Left hindlimb (tissue), 1 donor: ENCODE measurements at regions not wholly inside any gene's neighbourhood (a gene's known extent, or its start where the extent isn't known, plus 50 kb on each side); places are given as distances from the start of the nearest gene placed in this dataset.

ENCODE experiments used
- DNase-seq: peaks from one replicate; pipeline ENCODE4 v3.0.0-alpha.2; 2018

DNA sequence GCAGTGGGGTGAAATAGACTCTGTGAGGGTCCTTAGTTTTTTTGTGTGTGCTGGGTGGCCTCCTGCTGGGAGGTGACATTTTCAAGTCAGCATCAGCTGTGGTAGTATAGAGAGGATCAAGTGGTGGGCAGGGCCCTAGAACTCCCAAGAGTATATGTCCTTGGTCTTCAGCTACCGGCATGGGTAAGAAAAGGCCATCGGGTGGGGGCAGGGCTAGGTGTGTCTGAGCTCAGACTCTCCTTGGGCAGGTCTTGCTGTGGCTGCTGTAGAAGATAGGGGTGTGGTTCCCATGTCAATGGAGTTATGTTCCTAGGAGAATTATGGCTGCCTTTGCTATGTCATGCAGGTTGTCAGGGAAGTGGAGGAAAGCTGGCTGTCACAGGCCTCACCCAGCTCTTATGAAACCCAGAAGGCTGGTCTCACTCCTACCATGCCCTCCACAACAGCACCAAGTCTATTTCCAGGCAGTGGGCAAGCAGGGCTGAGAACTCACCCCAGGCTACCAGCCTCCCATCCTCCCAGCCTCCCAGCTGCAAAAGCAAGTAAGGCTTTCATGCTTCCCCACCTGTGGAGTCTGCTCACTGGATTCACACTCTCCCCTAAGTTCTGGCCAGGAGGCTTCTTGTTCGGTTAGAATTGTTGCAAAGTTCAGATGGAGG, 130.6 kb upstream of the SOX1 start:
- DNase-seq, result no peak

DNA sequence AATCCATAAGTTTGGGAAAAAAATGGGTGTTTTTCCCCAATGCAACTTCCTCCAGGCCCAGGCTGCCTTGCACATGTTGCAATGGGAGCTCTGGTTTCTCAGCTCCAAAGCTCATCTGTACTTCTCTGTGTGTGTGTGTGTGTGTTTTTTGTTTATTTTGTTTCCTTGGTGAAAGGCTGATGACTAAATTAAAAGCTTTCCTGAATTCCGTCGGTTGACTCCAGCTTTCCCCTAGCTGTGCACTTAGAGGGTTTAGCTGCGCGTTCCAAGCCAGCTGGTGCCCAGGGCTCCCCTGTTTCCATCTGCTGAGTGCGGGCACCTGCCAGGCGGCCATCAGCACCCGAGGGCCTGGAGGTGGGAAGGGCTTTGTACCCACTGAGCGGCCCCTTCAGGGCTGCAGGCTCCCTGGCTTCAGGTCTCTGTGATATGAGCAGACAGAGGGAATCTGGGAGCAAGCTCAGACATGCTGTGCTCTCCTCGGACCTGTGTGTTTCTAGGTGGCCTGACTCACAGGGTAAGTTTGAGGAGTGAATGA, 129.1 kb upstream of the SOX1 start:
- DNase-seq, result no peak

DNA sequence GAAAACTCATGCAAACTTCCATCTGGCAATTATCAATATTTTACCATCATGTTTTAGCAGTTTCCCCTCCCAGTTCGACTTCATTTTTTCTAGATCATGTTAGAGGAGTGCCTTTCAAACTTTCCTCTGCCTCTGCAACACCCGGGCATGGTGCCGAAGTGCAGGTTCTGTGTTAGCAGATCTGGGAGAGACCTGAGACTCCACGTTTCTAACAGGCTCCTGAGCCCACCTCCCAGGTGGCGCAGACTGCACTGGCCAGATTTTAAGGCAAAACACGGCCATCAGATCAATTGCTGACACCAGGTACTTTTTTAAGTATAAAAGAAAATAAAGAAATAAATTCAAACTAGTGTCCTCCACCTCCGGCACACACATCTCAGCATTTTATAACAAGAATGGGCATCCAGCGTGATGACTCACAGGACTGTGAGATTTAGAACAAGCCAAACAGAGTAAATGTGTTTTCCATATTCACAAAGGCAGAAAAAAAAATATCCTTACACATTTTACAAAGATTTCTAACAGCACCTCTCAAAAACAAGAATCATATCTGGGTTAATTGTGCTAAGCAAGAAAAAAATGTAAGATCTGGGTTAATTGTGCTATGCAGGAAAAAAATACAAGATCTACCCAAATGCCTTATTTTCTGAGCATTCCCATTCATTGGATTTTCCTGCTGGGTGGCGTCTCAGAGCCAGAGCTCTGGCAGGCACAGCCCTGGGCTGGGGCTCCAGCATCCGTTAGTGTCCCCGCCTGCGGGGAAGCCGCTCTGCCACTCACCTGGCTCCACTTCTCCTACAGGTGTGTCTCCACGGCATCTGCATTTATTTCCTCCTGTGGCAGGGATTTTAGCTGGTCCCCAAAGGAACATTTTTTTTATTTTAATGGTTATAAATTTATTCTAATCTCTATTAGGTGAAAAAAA, 127.9 kb upstream of the SOX1 start:
- DNase-seq, result no peak

DNA sequence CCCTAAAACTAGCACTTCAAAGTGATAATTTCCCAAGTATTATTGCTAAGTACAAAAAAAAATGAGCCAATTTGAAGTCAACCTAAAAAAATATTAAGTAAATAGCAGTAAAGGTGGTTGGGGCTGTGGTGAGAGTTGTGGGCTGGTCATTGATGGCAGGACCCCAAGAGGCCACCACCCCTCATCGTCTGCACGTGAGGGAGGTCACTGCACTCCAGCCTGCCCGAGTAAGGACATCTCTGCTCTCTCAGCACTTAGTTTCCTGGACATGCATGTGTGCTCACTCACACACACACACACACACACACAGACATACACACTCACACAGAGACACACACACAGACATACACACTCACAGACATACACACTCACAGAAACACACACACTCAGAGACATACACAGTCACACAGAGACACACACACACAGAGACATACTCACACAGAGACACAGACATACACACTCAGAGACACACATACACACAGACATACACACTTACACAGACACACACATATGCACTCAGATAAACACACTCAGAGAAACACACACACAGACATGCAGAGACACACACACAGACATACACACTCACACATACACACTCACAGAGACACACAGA, 127.2 kb upstream of the SOX1 start:
- no peak for DNase-seq

DNA sequence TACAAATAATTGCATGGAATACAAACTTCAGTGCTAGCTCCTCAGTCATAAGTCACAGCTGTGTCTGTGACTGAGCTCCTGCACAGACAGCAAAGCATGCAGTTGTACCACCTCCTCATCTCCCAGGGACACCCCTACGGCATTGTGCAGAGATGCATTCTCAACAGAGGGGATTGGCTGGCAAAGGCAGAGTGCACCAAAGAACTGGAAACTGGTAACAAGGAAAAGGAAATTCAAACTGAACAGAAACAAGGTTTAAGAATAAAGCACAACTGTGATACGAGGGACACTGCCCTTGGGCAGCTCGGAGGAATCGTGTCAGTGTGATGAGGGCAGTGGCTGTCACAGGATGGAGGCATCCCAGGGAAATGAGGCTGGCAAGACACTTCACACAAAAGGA, 126.1 kb upstream of the SOX1 start:
- no peak for DNase-seq

DNA sequence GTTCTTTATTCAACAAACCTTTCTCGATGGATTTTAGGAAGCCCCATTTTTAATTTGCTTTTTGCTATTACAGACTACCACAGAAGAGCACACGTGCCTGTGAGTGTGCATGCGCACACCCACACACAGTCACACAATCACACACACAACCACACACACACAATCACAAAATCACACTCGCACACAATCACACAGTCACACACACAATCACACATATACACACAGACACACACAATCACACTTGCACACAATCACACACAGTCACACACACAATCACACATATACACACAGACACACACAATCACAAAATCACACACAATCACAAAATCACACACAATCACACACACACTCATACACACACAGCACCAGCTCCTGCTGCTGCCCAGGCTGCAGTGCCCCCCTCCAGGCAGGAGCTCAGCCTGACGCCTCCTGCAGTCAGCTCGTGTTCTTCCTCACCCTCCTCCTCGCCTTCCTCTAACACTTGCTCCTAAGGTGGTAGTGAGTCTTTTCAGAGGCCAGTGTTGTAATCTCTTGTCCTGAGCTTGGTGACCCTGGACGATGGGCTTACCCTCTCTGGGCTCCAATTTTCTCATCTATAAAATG, 125.0 kb upstream of the SOX1 start:
- DNase-seq, result no peak

DNA sequence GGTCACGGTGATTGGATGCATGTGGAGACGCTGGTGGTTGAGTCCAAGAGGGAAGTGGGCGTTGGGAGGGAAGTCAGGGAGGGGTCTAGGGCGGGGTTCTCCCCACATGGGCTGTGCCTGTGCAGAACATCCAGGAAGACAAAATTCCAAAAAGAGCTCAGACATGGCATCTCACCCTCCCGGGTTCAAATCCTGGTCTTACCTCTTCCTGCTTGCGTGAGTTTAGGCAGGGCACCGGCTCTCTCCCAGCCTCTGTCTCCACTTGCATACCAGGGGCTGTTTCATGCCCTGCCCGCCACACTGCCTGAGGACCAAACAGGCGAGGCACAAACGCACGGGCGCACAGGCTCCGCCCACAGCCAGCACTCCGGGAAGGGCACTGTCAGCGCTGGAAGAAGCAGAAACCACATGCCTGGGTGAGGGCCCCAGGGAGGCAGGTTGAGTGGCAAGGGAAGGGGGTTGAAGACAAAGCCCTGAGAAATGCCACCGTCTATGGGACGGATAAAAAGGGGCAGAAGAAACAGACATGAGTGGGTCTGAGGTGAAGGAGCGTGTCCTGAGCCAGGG, 123.6 kb upstream of the SOX1 start:
- no peak for DNase-seq

DNA sequence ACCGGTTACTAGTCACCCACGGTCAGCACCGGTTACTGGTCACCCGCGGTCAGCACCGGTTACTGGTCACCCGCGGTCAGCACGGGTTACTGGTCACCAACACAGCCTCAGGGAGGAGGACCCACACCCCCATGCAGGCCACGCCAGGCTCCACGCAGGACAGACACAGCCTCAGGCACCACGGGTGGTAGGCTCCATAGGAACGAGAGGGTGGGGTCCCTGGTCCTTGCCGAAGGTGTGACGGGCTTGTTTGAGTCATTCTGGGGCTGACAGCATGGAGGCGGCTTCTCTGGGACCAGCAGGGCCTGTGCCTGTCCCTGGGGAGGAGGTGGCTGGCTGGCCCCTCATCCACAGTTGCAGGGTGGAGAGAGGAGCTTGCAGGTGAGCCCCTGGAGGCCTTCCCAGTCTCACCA, 122.8 kb upstream of the SOX1 start:
- no peak for DNase-seq

DNA sequence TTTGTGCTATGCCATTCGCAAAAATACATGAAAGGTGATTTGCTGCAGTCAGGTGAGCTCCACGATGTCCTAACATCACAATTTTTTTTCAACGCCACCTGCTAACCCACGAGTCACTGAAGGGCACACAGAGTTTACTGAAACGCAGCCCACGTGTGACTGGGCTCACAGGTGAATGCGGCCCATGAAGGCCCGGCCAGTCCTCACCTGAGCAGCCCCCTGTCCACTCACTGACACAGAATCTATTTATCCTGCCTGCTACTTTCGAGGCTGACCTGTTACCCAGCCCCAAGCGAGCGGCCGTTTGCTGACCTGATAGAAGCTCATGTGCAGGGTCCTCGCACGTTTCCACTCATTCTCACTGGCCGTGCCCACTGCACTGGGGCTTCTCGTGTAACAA, 121.9 kb upstream of the SOX1 start:
- no peak for DNase-seq

DNA sequence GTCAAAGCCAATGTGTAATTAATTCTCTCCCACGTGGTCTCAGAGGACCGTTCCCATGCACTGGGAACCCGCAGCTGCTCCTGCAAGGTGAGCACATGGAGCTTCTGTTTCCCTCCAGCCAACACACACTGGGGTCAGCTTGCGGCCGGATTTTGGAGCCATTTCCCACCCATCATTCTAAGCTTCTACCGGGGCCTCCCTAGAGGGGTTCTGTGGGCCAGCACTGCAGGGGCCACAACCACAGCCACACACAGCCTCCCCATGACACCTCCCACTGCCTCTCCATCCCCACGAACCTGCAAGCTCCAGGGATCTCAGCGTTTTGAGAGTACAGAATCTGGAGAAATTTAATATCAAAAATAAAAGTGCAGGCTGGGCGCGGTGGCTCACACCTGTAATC, 120.7 kb upstream of the SOX1 start:
- DNase-seq, result no peak

DNA sequence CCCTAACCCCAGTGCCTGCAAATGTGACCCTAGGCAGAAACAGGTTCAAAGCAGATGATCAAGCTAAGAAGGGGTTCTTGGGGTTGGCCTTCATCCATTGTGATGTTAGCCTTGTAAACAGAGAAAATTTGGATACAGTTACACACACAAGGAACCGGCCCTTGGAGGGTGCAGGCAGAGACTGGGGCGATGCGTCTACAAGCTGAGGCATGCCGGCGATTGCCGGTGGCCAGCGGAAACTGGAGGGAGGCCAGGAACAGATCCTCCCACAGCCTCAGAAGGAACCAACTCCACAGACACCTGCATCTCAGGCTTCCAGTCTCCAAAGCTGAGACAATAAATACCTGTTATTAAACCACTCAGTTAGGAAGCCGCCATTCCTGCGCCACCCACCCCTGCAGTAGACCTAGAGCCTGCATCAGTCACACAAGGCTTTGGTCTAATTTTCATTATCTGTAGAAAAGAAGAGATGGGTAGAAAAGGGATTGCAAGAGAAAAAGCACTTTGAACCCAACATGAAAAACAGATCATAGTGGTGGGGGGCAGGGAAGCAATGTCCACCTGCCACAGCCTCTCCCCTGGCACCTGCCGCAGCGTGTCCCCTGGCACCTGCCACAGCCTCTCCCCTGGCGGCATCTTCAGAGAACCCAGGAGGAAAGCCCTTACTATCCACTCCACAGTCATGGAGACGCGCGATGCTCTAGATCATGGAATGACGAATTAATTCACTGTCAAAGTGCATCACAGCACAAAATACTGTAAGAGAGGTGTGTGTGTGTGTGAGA, 119.7 kb upstream of the SOX1 start:
- DNase-seq, result no peak

DNA sequence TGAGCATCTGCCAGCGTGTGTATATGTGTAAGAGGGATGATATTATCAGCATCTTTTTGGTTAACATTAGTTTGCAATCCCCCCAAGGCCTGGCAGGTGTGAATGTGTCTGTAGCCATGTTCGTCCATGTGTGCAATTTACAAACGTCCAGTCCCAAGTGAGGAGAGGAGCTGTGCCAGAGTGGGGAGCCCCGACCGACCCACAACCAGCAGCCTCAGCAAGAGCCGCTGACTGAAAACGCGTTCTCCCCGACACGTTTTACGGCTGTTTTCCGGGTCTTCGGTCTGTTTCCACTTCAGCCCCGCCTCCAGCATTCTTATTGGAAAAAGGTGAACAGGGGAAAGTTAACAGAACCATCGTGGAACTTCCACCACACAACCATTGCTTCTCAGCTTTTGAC, 119.1 kb upstream of the SOX1 start:
- DNase-seq, result no peak

DNA sequence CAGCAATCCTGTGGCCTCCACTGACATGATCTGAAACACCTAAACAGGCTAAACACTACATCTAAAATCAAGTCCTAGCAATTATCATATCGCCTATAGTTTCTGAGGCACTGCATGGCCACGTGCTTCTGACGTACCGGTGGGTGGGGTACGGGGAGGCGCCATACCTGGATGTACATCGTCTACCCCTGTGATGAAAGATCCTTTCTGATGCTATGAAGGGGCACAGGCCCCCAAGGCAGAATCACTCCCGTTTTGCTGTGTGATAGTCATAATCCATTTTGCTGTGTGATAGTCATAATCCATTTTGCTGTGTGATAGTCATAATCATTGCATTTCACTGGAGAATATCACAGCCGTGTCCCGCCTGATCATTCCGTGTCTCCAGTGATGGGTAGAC, 118.7 kb upstream of the SOX1 start:
- DNase-seq, result no peak

DNA sequence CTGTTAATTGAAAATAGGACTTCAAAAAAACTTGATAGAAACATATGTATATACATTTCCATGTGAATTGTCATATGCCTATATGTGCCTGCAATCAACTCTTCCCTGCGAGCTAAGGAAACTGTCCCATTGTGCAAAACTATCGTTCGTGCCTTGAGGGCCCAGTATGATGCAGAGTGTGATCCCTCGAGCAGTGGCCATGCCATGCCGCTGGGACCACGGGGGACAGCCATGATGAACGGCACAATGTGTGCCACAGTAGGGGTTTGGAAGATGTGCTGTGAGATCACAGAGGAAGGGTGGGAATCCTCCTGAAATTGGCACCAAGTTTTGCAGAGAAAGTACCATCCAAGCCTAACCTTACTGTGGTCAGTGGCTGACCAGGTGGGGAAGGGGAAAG, 118.1 kb upstream of the SOX1 start:
- DNase-seq, result no peak

DNA sequence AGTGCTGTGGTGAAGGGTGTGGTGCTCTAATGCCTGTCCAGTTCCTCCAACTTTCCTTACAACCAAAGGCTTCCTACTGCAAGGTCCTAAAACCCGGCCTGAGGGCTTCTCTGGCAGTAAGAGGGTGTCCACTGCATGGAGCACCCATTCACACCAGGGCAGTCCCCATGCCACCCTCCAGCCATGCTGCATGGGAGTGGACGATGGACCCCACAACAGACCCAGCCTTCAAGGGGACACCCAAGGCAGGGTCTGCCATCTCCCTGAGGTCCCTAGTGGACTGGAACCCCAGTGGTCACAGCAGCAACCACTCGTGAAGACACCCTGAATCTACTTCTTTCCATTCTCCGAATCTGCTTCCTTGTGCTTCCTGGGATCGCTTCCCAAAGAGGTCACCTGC, 117.6 kb upstream of the SOX1 start:
- DNase-seq, result no peak

DNA sequence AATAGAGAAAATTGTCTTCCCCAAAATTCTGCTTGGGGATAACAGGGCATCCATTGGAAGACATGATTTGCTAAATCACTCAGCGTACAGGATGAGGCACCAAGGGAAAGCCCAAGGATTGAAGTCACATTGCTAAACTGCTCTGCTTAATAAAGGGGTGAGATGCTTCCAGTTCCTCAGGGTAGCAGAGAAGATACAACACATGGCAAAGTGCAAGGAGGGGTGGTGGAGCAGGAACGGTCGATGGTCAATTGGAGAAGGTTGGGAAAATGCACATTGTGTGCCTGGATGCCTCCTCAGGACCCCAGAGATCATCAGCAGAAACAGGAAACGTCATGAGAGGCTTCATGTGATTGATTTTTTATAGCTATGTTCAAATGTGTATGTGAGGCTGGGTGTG, 116.3 kb upstream of the SOX1 start:
- DNase-seq, result no peak

DNA sequence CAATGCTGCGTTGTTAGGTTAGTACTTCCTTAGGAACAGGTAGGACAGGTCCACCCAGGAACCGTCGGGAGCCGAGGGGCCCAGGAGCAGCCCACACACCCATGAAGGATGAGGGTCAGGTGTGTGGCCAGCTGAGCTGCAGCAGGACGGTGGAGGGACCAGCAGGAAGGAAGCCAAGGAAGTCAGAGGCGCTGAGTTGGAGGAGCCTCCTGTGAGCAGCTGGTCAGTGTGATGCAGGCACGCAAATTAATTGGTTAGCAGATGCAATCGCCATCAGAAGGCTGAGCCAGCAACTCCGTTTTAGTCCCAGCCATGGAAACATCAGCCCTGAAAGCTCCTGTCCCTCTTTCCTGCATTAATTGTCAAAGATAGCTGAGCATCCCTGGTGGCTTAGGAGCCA, 114.9 kb upstream of the SOX1 start:
- no peak for DNase-seq

DNA sequence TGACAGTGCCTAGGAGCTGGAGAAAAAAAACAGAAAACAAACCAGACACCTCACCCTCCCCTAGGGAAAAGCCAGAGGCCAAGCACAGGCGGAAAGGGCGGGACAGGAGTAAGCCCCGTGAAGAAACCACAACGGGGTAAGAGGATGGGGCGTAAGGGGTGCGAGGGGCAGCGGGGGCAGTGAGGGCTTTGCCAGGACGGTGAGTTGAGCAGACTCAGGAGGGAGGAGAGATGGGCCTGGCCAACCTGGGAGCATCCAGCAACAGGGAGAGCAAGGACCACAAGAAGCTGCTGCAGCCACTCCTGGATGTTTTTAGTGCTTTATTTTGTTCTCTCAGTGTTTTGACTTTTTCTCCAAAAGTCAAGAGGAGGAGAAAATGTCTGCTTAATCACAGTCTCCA, 114.1 kb upstream of the SOX1 start:
- no peak for DNase-seq

DNA sequence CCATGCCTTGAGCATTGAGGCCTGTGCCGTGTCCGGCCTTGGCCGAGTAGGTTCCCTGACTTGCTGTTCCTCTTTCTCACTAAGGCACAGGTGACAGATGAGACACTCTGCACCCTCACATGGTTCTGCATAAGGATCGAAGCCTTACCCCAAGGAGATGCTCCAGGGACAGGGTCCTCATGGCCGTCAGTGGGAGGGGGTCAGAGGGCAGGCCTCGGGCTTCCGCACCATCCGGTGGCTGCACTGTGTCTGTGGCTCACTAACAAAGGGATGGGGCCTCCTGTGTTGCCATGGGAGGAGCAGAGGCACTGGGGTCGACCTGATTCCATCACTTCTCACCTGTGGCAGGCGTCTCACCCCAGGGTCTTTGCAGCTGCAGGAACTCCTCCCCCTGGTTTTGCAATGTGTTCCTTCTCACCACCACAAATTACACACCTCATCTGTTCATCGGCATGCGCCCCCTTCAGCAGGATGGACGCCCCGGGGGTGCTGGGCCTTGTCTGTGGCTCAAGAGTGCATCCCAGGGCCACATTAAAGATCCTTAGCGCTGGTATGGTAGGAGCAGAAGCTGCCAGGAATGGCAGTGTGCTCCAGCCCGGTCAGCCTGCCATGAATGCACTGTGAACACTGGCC, 113.3 kb upstream of the SOX1 start:
- no peak for DNase-seq

DNA sequence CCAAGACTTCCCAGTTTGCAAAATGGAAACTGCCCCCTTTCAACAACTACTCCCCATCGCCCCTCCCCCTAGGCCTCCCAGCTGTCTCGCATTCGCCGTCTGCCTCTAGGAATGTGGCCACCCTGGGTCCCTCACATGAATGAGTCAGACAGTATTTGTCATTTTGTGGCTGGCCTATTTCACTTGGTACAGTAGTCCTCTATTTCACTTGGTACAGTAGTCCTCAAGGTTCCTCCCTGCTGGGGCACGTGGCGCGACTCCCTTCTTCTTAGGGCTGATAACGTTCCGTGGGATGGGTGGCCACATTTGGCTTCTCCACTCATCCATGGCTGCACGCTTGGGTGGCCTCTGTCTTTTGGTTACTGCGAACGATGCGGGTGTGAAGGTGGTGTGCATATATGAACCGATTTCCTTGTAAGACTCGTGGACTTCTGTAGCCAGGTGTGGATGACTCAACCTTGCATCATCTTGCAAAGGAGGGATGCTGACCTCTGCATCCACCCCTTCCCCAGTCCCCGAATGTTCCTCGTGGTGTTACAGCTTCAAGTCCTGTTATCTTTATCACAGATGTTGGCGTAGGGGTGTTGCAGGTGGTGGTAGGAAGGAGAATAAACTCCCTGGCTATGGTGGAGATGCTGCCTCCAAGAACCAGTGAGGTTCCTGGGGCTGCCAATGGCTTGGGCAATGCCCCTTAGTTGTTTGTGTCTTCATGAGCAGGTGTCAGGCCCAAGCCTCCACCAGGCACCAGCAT, 112.1 kb upstream of the SOX1 start:
- DNase-seq, result no peak
